ENCODE measurements at regions not wholly inside any gene's neighbourhood (a gene's known extent, or its start where the extent isn't known, plus 50 kb on each side); places are given as distances from the start of the nearest gene placed in this dataset.
A peak's percentile ranks its signal among the peaks of the same experiment; 100 is the strongest.

- peaks cover 13% of the 10 kb centered on the region; the same call in 1 of the 2 replicates for H3K36me3 Mint-ChIP-seq (ENCODE audit: low read depth)
Measured at GRCh38 chr4:134278675-134279074, 77.1 kb upstream of the PABPC4L start.

DNA sequence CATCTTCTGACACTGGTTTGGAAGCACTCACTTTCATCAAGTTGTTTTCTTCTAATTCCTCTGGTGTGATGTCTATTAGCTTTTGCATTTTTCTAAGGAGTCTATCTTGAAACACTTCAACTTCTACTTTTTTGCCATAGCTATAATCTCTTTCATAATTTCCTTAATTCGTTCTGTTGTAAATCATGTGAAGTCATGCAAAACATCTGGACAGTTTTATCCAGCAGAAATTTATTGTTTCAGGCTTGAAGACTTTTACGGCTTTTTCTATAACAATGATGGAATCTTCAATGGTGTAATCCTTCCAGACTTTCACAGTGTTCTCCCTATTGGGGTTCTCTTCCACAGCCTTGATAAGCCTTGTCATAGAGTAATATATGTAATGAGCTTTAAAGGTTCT lies 74.9 kb upstream of the PABPC4L start:
- no peaks in the 10 kb centered on the region for H3K27me3 Mint-ChIP-seq (ENCODE audit: insufficient read depth)
- peaks cover 20% of the 10 kb centered on the region for H3K9me3 Mint-ChIP-seq
- TF ChIP-seq CTCF (IDR thresholded peaks at IDR 0.05) = no peak
- H3K4me1 Mint-ChIP-seq (ENCODE audit: low read depth) = peaks cover 17% of the 10 kb centered on the region
- DNase-seq = no peak
- no peak overlapping the region for H3K4me3 Mint-ChIP-seq
- H3K36me3 Mint-ChIP-seq (ENCODE audit: low read depth) = peaks cover 22% of the 10 kb centered on the region; the same call in 1 of the 2 replicates
- H3K27ac Mint-ChIP-seq = no peak overlapping the region

More at GRCh38 chr4:134278675-134279074, 77.1 kb upstream of the PABPC4L start:
- Mint-ChIP-seq H3K27me3 (ENCODE audit: insufficient read depth) (no peaks in the 10 kb centered on the region), H3K27ac (peak overlapping the region; percentile 60; the same call in 1 of the 2 replicates), H3K9me3 (peaks cover 14% of the 10 kb centered on the region), H3K4me1 (ENCODE audit: low read depth) (peaks cover 17% of the 10 kb centered on the region), H3K4me3 (no peak overlapping the region)
- no peak for TF ChIP-seq CTCF (IDR thresholded peaks at IDR 0.05)
- DNase-seq = peak; percentile 83

DNA sequence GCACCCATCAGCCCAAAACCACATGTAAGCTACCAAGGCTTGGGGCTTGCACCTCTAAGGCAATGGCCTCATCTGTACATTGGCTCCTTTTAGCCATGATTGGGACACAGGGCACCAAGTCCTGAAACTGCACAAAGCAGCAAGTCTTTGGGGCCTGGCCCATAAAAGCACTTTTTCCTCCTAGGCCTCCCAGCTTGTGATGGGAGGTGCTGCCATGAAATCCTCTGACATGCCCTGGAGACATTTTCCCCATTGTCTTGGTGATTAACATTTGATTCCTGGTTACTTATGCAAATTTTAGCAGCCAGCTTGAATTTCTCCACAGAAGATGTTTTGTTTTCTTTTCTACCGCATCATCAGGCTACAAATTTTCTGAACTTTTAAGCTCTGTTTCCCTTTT lies 58.5 kb upstream of the PABPC4L start:
- DNase-seq = no peak
- TF ChIP-seq CTCF (IDR thresholded peaks at IDR 0.05) = no peak
- no peak overlapping the region for H3K4me3 Mint-ChIP-seq
- H3K27ac Mint-ChIP-seq = no peak overlapping the region
- no peaks in the 10 kb centered on the region for H3K4me1 Mint-ChIP-seq (ENCODE audit: low read depth)
- H3K9me3 Mint-ChIP-seq = peaks cover 10% of the 10 kb centered on the region; the same call in 1 of the 2 replicates
- no peaks in the 10 kb centered on the region for H3K27me3 Mint-ChIP-seq (ENCODE audit: insufficient read depth)
- peaks cover 11% of the 10 kb centered on the region; the same call in 1 of the 2 replicates for H3K36me3 Mint-ChIP-seq (ENCODE audit: low read depth)
